ENCODE measurements at regions not wholly inside any gene's neighbourhood (a gene's known extent, or its start where the extent isn't known, plus 50 kb on each side); places are given as distances from the start of the nearest gene placed in this dataset.

- no peak for TF ChIP-seq POLR2A (IDR thresholded peaks at IDR 0.05; ENCODE audit: low read length)
- TF ChIP-seq GATA1 (IDR thresholded peaks at IDR 0.05; ENCODE audit: low read depth, low read length), result no peak
Observed at GRCh38 chr5:110112348-110112747, 422.6 kb downstream of the MAN2A1 start.
